ENCODE measurements at regions not wholly inside any gene's neighbourhood (a gene's known extent, or its start where the extent isn't known, plus 50 kb on each side); places are given as distances from the start of the nearest gene placed in this dataset.

- TF ChIP-seq CTCF (IDR thresholded peaks at IDR 0.05) (no peak), EP300 (IDR thresholded peaks at IDR 0.05) (no peak), POLR2A (IDR thresholded peaks at IDR 0.05) (no peak), POLR2AphosphoS5 (IDR thresholded peaks at IDR 0.05) (no peak)
Measured at GRCh38 chr7:35437619-35438275, 183.8 kb upstream of the TBX20 start.

Measured in sigmoid colon (tissue), 4 donors.